Activated CD4-positive, alpha-beta T cell treated with anti-CD3 and anti-CD28 coated beads, Interleukin-2, amount 50 U/mL, for 16 hours (primary cell): ENCODE measurements at regions not wholly inside any gene's neighbourhood (a gene's known extent, or its start where the extent isn't known, plus 50 kb on each side); places are given as distances from the start of the nearest gene placed in this dataset.
"Not testable (repeated sequence)": the region's sequence is repeated elsewhere in the genome, so short reads cannot be mapped to it uniquely, and the experiment has no call there.

ENCODE experiments used
- DNase-seq: peaks from one replicate; pipeline ENCODE4 v3.0.0-alpha.2; 2020

- no peak for DNase-seq
Measured at GRCh38 chr14:52202151-52202550, 65.3 kb upstream of the PTGDR start.

DNA sequence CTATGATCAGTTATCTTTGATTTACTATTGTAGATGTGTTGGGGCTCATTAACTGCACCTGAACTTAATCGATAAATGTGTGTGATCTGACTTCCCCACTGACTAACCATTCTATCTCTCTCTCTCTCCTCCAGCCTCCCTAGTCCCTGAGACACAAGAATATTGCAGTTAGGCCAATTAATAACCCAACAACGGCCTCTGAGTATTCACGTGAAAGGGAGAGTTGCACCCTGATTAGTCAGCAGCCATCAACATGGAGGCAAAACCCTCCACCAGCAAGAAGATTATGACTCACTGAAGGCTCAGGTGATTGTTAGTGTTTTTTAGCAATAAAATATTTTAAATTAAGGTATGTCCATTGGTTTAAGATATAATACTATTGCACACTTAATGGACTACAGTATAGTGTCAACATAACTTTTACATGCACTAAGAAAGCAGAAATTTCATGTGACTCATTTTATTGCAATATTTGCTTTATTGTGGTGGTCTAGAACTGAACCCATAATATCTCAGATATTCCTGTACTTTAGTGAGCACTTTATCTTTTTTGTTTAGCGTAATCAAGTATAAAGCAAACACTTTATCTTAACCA lies 77.1 kb upstream of the PTGDR start:
- no peak for DNase-seq

- DNase-seq: peak; percentile 39
Measured at GRCh38 chr14:52189325-52189724, 78.2 kb upstream of the PTGDR start.

- DNase-seq: peak; percentile 17
Measured at GRCh38 chr14:52188381-52188780, 79.1 kb upstream of the PTGDR start.

- no peak for DNase-seq
Measured at GRCh38 chr14:52185178-52185577, 82.3 kb upstream of the PTGDR start.

DNA sequence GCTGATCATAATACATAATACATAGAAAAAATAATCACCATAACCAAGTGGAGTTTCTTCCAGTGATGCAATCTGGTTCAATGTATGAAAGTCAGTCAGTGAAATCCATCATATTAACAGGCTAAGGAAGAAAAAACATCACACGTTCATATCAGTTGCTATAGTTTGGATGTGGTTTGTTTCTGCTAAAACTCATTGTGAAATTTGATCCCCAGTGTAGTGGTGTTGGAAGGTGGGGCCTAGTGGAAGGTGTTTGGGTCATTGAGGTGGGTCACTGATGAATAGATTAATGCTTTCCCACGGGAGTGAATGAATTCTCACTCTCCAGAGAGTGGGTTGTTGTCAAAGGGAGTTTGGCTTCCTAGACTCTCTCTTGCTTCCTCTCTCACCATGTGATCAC lies 84.6 kb upstream of the PTGDR start:
- DNase-seq: no peak

DNA sequence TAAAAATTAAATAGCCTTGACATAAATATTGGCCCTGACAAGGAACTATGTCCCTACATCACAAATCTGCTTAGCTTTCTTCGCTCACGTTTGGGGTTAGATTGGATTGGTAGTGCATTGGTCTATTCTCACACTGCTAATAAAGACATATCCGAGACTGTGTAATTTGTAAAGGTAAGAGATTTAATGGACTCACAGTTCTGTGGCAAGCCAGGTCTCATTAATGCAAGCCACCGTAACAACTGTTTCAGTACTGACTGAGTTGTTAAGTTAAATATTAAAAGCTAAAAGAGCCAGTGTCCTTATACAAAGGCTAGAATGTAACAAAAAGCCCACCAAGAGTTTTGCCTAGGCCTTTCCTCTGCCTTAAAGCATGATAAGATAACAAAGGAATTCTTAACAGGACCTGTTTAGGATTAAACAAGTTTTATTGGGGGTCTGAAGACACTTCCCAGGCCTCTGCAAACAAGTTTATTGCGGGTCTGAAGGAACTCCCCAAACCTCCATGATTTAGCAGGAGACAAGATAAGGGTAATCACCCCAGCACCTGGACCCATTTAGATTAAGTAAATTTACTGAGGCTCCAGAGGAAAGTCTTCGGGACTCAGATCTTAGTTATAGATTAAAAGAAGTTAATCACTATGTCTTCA lies 88.2 kb upstream of the PTGDR start:
- DNase-seq: no peak

DNA sequence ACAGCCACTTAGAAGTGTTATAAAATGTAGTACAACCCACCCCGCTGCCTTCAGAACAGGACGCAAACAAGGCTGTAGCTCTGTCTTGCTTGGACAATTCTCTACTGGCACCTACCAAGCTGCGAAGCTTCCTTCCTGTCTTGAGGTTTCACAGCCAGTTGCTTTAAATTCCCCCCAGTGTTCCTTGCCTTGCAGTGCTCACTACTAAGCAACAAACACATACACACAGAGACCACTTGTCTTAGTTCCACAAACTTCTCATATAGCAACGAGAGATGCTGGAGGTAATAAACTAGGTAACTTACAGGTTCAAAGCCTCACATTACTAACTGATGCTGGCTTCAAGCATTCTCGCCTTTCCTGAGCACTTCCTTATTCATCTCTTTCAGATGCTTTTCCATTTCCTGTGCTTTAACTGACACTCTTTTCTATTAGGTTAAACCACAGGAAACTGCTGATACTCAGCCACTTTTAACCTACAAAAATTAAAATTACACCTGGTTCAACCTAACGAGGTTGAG lies 91.5 kb upstream of the PTGDR start:
- DNase-seq: peak; percentile 20

DNA sequence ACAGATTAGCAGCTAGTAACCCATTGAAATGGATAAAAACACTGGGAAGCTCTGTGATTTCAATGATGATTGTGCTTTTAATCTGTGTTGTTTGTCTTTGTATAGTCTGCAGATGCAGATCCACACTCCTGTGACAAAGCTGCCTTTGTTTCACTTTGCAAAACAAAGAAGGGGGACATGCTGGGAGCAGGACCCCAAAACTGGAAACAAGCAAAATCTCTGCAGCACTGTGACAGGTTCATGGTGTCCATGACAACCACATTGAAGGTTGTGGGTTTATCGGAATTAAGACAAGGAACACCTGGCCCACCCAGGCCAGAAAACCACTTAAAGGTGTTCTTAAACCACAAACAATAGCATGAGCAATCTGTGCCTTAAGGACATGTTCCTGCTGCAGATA lies 95.6 kb upstream of the PTGDR start:
- DNase-seq: not testable (repeated sequence)

DNA sequence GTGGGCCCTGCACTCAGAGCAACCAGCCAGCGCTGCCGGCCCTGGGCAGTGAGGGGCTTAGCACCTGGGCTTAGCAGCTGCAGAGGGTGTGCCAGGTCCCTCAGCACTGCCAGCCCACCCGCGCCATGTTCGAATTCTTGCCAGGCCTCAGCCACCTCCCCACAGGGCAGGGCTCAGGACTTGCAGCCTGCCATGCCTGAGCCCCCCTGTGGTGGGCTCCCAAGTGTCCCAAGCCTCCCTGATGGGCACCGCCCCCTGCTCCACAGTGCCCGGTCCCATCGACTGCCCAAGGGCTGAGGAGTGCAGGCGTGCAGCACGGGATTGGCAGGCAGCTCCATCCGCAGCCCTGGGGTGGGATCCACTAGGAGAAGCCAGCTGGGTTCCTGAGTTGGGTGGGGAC lies 98.0 kb upstream of the NID2 start:
- DNase-seq: no peak

GRCh38 chr14:52155651-52156213 lies 86.9 kb upstream of the NID2 start:
- DNase-seq: no peak

DNA sequence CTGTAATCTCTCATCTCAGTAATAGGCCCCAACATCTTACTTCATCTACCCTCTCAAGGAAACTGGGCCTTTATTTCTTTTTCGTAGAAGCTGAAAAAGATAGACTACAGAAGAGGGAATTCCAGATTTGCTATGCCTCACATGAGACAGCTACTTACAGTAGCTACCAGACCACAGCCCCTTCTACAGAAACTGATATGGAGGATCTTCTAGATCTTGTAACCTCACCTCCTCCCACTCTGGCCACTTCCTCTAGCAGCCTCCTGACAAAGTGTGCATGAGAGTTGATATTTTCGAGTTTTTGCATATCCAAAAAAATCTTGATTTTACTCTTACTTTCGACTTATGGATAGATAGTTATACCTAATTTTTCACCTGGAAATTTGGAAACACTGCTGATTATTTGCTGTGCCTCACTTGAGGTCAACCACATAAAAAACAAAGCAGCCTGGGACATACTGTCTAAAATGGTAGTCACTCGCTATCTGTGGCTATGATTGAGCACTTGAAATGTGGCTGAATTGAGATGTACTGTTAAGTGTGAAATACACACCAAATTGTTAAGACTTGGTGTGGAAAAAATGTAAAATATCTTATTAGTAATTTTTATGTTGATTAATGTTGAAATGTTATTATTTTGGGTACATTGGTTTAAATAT lies 86.3 kb upstream of the NID2 start:
- no peak for DNase-seq

GRCh38 chr14:52153939-52154338 lies 85.1 kb upstream of the NID2 start:
- no peak for DNase-seq

- no peak for DNase-seq
Measured at GRCh38 chr14:52150162-52150561, 81.3 kb upstream of the NID2 start.

DNA sequence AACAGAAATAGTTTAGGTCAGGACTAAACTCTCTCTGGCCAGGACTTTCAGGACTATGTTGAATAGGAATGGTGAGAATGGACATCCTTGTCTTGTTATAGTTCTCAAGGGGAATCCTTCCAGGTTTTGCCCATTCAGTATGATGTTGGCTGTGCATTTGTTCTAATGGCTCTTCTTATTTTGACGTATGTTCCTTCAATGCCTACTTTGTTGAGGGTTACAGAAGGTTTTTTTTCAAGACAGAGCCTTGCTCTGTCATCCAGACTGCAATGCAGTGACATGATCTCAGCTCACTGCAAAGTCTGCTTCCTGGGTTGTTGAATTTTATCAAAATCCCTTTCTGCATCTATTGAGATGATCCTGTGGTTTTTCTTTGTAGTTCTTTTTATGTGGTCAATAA lies 79.5 kb upstream of the NID2 start:
- DNase-seq: no peak

DNA sequence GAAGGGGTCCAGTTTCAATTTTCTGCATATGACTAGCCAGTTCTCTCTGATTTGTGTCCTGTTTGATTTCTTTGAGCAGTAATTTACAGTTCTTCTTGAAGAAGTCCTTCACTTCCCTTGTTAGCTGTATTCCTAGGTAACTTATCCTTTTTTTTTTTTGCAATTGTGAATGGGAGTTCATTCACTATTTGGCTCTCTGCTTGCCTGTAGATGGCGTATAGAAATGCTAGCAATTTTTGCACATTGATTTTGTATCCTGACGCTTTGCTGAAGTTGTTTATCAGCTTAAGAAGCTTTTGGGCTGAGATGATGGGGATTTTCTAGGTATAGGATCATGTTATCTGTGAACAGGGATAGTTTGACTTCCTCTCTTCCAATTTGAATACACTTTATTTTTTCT lies 77.6 kb upstream of the NID2 start:
- DNase-seq: no peak

DNA sequence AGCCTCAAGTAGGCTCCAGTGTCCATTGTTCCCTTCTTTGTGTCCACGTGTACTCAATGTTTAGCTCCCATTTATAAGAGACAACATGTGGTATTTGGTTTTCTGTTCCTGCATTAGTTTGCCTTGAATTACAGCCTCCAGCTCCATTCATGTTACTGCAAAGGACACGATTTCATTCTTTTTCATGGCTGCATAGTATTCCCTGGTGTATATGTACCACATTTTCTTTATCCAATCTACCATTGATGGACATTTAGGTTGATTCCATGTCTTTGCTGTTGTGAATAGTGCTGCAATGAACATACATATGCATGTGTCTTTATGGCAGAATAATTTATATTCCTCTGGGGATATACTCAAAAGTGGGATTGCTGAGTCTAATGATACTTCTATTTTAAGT lies 75.2 kb upstream of the NID2 start:
- not testable (repeated sequence) for DNase-seq

DNA sequence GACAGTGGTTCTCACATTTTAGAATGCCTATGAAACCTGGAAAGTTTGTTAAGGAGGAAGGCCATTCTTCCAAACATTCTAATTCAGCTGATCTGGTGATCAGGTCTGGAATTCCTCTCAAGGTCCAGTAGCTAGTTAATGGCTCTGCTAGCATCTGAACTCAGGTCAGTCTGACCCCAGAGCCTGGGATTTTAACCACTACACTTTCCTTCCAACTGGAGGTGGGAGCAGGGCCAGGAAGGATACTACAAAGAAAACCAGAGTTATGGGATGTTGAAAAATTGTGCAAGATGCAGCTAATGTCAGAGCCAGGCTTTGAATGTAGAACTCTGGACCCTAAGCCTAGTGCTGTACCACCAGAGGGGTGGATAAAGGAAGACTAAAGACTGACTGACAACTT lies 73.6 kb upstream of the NID2 start:
- DNase-seq: no peak

DNA sequence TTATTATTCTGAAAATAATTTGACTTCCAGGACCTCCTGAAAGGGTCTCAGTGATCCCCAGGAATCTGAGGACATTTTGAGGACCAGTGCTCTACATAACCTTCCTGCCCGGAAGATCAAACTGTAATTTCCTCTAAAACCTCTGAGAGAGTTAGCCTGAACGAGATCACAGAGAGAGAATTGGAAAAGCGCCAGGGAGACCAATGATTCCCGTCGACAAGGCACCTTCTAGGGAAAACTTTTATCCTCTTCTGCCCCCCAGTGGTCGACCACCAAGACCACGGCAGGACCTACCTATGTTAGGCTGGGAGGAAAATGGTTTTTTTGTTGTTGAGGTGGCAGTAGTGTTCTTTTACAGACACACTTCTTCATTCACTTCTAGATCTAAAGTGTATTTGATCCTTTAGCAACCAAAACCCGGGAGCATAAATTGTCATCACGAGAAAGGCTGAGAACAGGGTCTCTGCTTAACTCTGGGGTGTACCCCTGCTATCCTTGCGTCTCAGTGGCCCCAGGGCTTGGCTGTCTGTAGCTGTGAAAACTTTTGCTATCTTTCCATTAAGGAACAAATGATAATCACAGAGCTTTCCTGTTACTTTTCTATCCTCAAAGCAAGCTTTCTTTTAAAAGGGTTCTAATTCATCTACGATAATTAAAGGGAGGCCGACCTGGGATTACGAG lies 62.9 kb upstream of the NID2 start:
- DNase-seq: peak; percentile 47

- DNase-seq: no peak
Measured at GRCh38 chr14:52129721-52130120, 60.9 kb upstream of the NID2 start.

- DNase-seq: no peak
Measured at GRCh38 chr14:52125885-52126284, 57.0 kb upstream of the NID2 start.

DNA sequence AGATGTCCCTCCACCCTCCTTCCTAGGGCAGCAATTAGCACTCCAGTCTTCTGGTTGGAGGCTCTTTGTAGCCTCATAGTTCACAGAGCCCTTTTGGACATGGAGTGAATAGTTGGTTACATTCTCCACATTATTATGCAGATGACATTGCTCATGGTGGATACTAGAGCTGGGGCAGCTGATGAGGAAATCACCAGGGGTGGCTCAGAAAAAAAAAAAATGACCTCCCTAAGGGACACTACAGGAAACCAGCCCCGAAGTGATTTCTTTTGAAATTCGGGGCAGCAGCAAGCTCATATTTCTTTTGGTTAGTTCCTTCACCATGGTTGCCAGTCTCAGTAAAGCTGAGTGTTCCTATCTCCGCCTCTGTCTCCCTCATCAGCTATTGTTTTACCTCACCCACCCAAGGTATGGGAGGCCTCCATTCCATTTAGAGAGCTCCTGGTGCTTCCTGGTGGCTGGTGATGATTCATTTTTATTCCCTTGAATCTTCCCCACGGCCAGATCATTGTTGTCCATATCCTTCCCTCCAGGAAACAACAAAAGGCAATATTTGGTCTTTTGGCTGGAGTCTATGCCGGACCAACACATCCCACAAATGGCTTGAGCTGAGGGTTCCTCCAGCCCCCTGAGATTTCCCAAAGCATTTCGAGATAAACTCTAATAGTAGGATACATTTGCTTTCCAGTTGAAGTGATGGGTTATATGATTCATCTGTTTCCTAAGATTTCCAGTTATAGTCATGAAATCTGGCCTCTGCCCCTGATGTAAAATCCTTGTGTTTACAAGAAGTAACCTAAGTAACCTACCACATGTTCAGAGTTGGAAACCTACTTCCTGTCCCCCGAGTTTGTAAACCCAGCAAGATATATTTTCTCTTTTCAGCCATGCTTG lies 56.2 kb upstream of the NID2 start:
- DNase-seq: no peak
